ENCODE measurements at regions not wholly inside any gene's neighbourhood (a gene's known extent, or its start where the extent isn't known, plus 50 kb on each side); places are given as distances from the start of the nearest gene placed in this dataset.

GRCh38 chr7:145916776-145917175 is 199.8 kb upstream of the CNTNAP2 start:
- Histone ChIP-seq H3K4me3 (no peak overlapping the region), H3K36me3 (no peaks in the 10 kb centered on the region), H3K4me1 (ENCODE audit: low read depth) (no peaks in the 10 kb centered on the region), H3K9me3 (ENCODE audit: low read depth) (no peaks in the 10 kb centered on the region), H3K27me3 (no peaks in the 10 kb centered on the region), H3K27ac (no peak overlapping the region)
- no peak for DNase-seq (ENCODE audit: low read depth in 1 of 2, low spot score in 1 of 2)
- TF ChIP-seq CTCF (IDR thresholded peaks at IDR 0.05; ENCODE audit: low read depth, low read length): no peak

GRCh38 chr7:145915679-145916078 is 200.9 kb upstream of the CNTNAP2 start:
- no peak for DNase-seq (ENCODE audit: low read depth in 1 of 2, low spot score in 1 of 2)
- no peak for TF ChIP-seq CTCF (IDR thresholded peaks at IDR 0.05; ENCODE audit: low read depth, low read length)
- Histone ChIP-seq H3K27me3 (no peaks in the 10 kb centered on the region), H3K36me3 (no peaks in the 10 kb centered on the region), H3K4me3 (no peak overlapping the region), H3K4me1 (ENCODE audit: low read depth) (no peaks in the 10 kb centered on the region), H3K27ac (no peak overlapping the region), H3K9me3 (ENCODE audit: low read depth) (no peaks in the 10 kb centered on the region)

DNA sequence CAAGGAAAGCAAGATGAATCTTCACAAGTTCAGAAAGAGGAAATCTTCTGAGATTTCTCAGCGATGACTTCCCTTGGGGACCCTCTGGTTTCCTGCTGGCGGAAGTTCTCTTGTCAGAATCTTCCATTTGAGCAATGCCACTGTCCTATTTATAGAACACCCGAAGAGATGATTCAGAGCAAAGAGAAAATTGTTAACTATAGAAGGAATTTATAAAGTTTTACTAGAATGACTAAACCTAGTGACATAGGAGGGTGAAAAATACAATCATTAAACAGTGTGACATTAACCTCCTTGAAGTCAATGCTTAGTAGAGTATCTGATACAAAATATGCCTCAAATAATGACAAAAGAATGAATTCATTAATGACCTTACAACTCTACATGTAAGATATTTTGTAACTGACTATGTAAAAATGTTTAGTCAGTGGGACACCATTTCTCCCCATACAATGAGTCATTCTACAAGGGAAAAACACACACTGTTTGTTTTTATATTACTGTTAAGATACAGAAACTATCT is 206.5 kb upstream of the CNTNAP2 start:
- Histone ChIP-seq H3K27ac (no peak overlapping the region), H3K9me3 (ENCODE audit: low read depth) (no peaks in the 10 kb centered on the region), H3K4me1 (ENCODE audit: low read depth) (no peaks in the 10 kb centered on the region), H3K4me3 (no peak overlapping the region), H3K36me3 (no peaks in the 10 kb centered on the region), H3K27me3 (no peaks in the 10 kb centered on the region)
- TF ChIP-seq CTCF (IDR thresholded peaks at IDR 0.05; ENCODE audit: low read depth, low read length): no peak
- DNase-seq (ENCODE audit: low read depth in 1 of 2, low spot score in 1 of 2): peak in 1 of 2 donors; percentile 34

- Histone ChIP-seq H3K27ac (no peak overlapping the region), H3K27me3 (no peaks in the 10 kb centered on the region), H3K4me3 (no peak overlapping the region), H3K4me1 (ENCODE audit: low read depth) (no peaks in the 10 kb centered on the region), H3K36me3 (no peaks in the 10 kb centered on the region), H3K9me3 (ENCODE audit: low read depth) (no peaks in the 10 kb centered on the region)
- TF ChIP-seq CTCF (IDR thresholded peaks at IDR 0.05; ENCODE audit: low read depth, low read length): no peak
- no peak for DNase-seq (ENCODE audit: low read depth in 1 of 2, low spot score in 1 of 2)
Measured at GRCh38 chr7:145903658-145904057, 212.9 kb upstream of the CNTNAP2 start.

DNA sequence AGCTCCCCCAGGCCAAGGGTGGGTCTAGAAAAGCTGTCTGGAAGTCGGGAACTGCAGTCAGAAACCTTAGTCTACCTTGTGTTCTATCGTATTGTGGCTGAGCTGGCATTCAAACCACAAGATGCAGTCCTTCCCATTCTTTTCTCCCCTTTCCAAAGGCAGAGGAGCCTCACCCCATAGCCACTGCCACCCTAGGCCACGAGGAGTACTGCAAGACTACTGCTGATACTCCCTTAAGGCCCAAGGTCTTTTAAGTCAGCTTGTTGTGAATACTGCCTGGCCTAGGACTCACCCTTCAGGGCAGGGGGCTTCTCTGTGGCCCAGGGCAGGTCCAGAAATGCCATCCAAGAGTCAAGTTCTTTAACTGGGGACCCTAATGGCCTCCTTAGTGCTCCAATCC is 214.5 kb upstream of the CNTNAP2 start:
- H3K36me3 ChIP-seq: no peaks in the 10 kb centered on the region
- H3K4me3 ChIP-seq: no peak overlapping the region
- H3K9me3 ChIP-seq (ENCODE audit: low read depth): no peaks in the 10 kb centered on the region
- TF ChIP-seq CTCF (IDR thresholded peaks at IDR 0.05; ENCODE audit: low read depth, low read length): no peak
- DNase-seq (ENCODE audit: low read depth in 1 of 2, low spot score in 1 of 2): no peak
- H3K4me1 ChIP-seq (ENCODE audit: low read depth): no peaks in the 10 kb centered on the region
- H3K27ac ChIP-seq: no peak overlapping the region
- H3K27me3 ChIP-seq: no peaks in the 10 kb centered on the region

GRCh38 chr7:145899938-145900337 is 216.7 kb upstream of the CNTNAP2 start:
- H3K36me3 ChIP-seq: no peaks in the 10 kb centered on the region
- H3K27me3 ChIP-seq: no peaks in the 10 kb centered on the region
- TF ChIP-seq CTCF (IDR thresholded peaks at IDR 0.05; ENCODE audit: low read depth, low read length): no peak
- H3K4me3 ChIP-seq: no peak overlapping the region
- no peak for DNase-seq (ENCODE audit: low read depth in 1 of 2, low spot score in 1 of 2)
- no peaks in the 10 kb centered on the region for H3K9me3 ChIP-seq (ENCODE audit: low read depth)
- H3K4me1 ChIP-seq (ENCODE audit: low read depth): no peaks in the 10 kb centered on the region
- H3K27ac ChIP-seq: no peak overlapping the region
